ENCODE measurements at regions not wholly inside any gene's neighbourhood (a gene's known extent, or its start where the extent isn't known, plus 50 kb on each side); places are given as distances from the start of the nearest gene placed in this dataset.

- no peak overlapping the region for H3K27ac ChIP-seq
- no peak overlapping the region for H3K4me2 ChIP-seq
- no peak overlapping the region for H3K4me3 ChIP-seq
- no peaks in the 10 kb centered on the region for H3K4me1 ChIP-seq
- DNase-seq (ENCODE audit: low read depth in 1 of 2, low spot score in 1 of 2) = no peak
- ATAC-seq = no peak
- no peak for TF ChIP-seq REST (IDR thresholded peaks at IDR 0.05)
- no peak for TF ChIP-seq FOSL2 (IDR thresholded peaks at IDR 0.05)
- TF ChIP-seq FOSL2 (CRISPR knock-in tag; IDR thresholded peaks at IDR 0.05) = no peak
- TF ChIP-seq EHMT2 (IDR thresholded peaks at IDR 0.05; ENCODE audit: low read depth) = no peak
- TF ChIP-seq HEYL (CRISPR knock-in tag; IDR thresholded peaks at IDR 0.05) = no peak
- no peak for TF ChIP-seq ZC3H11A (IDR thresholded peaks at IDR 0.05)
- no peak for TF ChIP-seq MAX (IDR thresholded peaks at IDR 0.05)
- TF ChIP-seq KDM5A (IDR thresholded peaks at IDR 0.05) = no peak
- no peak for TF ChIP-seq PHF8 (IDR thresholded peaks at IDR 0.05; ENCODE audit: borderline replicate concordance, low read depth)
- no peak for TF ChIP-seq HMGXB4 (CRISPR knock-in tag; IDR thresholded peaks at IDR 0.05; ENCODE audit: borderline replicate concordance)
- no peak for TF ChIP-seq KDM1A (IDR thresholded peaks at IDR 0.05; ENCODE audit: low read depth)
- TF ChIP-seq EHF (CRISPR knock-in tag; IDR thresholded peaks at IDR 0.05) = no peak
- no peak for TF ChIP-seq MYC (IDR thresholded peaks at IDR 0.05; ENCODE audit: borderline replicate concordance, low read length)
- TF ChIP-seq FOXS1 (CRISPR knock-in tag; IDR thresholded peaks at IDR 0.05) = no peak
- TF ChIP-seq POLR2A (IDR thresholded peaks at IDR 0.05; ENCODE audit: low read length) = no peak
- TF ChIP-seq EP300 (IDR thresholded peaks at IDR 0.05) = no peak
- ChIA-PET CTCF (no interaction called here), POLR2A (no interaction called here)
- FAIRE-seq = no peak
- no peaks in the 10 kb centered on the region for H3K9me3 ChIP-seq
- WGBS (ENCODE audit: missing lambda C conversion rate) = 48% methylated on average over 2 of the region's 2 CpGs
Measured at GRCh38 chr4:26223155-26223554, 97.7 kb upstream of the RBPJ start.

GRCh38 chr4:26226629-26227376 is 94.0 kb upstream of the RBPJ start:
- H3K9me3 ChIP-seq = no peaks in the 10 kb centered on the region
- no peak for FAIRE-seq
- H3K4me2 ChIP-seq = no peak overlapping the region
- no peak overlapping the region for H3K27ac ChIP-seq
- no peaks in the 10 kb centered on the region for H3K4me1 ChIP-seq
- no peak for ATAC-seq
- WGBS (ENCODE audit: missing lambda C conversion rate) = 41% methylated on average over 5 of the region's 5 CpGs
- no peak for DNase-seq (ENCODE audit: low read depth in 1 of 2, low spot score in 1 of 2)
- ChIA-PET CTCF (no interaction called here), POLR2A (no interaction called here)
- no peak overlapping the region for H3K4me3 ChIP-seq
- TF ChIP-seq NPAS2 (CRISPR knock-in tag; IDR thresholded peaks at IDR 0.05; ENCODE audit: borderline replicate concordance) (no peak), RFX5 (IDR thresholded peaks at IDR 0.05) (no peak), CTCF (IDR thresholded peaks at IDR 0.05) (no peak), POLR2AphosphoS2 (conservative IDR thresholded peaks at IDR 0.05; ENCODE audit: low read length) (no peak), KDM1A (IDR thresholded peaks at IDR 0.05; ENCODE audit: low read depth) (no peak), HMGXB4 (CRISPR knock-in tag; IDR thresholded peaks at IDR 0.05; ENCODE audit: borderline replicate concordance) (no peak), EHF (CRISPR knock-in tag; IDR thresholded peaks at IDR 0.05) (no peak), BHLHE40 (IDR thresholded peaks at IDR 0.05; ENCODE audit: low read depth, low read length) (no peak), RCOR1 (IDR thresholded peaks at IDR 0.05; ENCODE audit: low read depth, low read length) (no peak), SREBF2 (IDR thresholded peaks at IDR 0.05) (no peak), HOXB5 (CRISPR knock-in tag; IDR thresholded peaks at IDR 0.05) (no peak)
